T47D (cell line): ENCODE measurements at regions not wholly inside any gene's neighbourhood (a gene's known extent, or its start where the extent isn't known, plus 50 kb on each side); places are given as distances from the start of the nearest gene placed in this dataset.
"Not testable (repeated sequence)": the region's sequence is repeated elsewhere in the genome, so short reads cannot be mapped to it uniquely, and the experiment has no call there.

Experiments used
- DNase-seq, 2 experiments: peaks; one replicate each; pipeline versions ENCODE4 v3.0.0 to v3.0.0-alpha.2; 2011 to 2012; ENCODE audit warnings: low read depth in 1 of 2, low spot score in 1 of 2
- JUND ChIP-seq: IDR thresholded peaks from 2 replicates; pipeline ENCODE4 v1.6.1; 2012; ENCODE audit warnings: low read depth
- in situ Hi-C: cut with HindIII; loops from 2 replicates; pipeline ENCODE4 v1.10.0; 2016; ENCODE audit warnings: low sequenced_read_pairs, low pct_unique_long_range_greater_than_20kb

DNA sequence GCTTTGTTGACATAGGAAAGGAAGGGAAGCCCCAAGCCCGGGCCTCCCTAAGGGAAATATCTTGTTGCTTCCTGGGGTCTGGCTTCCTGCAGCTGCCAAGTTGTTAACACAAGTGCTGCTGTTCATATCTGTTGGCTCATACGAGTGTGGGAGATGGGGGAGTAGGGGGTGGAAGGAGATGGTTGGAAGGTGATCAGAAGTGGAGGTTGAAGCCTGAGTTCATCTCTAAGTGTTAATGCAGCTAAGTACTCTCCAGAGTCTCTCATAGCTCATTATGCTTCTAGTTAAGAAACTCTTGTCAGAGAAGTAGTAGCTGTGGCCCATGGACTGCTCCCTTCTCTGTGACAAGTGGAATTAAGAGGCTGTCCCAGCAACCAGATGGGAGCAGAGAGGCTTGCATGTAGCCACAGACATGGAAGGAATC is 319.2 kb upstream of the SPAG17 start:
- in situ Hi-C loops, result no loop called here
- no peak for DNase-seq
- no peak for TF ChIP-seq JUND

- TF ChIP-seq JUND, result no peak
- no peak for DNase-seq
- in situ Hi-C loops, result no loop called here
Measured at GRCh38 chr1:118503752-118504151, 318.7 kb upstream of the SPAG17 start.

DNA sequence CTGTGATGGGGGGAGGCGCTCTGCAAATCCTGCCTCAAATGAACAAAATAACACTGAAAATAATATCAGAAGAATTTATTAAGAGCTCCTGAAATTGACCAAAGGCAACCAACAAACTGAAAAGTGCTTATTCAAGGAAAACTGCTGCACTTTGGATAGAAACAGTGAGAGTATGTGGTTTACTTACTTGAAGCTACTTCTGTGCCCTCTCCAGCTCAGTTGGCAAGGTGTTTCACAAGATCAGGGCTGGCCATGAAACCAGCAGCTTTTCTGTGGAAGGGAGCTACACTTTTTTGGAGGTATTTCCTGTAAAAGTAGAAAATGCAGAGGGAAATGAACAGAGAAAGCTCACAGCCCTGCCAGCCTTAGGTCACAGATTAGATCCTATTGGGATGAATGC is 310.0 kb upstream of the SPAG17 start:
- TF ChIP-seq JUND, result no peak
- in situ Hi-C loops, result no loop called here
- no peak for DNase-seq

DNA sequence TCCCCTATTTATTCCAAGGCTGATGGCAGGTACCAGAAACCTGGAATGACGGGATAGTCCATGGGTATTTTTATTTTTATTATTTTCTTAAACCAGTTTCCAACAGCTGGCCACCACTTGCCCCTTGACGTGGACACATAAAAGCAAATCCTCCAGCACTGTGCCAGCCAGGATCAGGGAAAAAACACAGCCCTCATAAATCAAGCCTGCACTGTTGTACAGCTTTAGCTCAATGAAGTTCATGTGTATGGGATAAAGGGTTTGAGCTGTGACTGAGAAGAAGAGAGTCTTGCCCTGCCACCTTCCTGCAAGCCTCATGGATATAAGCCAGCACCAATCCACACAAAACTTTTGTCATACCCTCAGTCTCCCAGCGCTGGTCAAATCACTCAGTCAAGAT is 303.8 kb upstream of the SPAG17 start:
- no peak for DNase-seq
- in situ Hi-C loops, result no loop called here
- TF ChIP-seq JUND, result no peak

DNA sequence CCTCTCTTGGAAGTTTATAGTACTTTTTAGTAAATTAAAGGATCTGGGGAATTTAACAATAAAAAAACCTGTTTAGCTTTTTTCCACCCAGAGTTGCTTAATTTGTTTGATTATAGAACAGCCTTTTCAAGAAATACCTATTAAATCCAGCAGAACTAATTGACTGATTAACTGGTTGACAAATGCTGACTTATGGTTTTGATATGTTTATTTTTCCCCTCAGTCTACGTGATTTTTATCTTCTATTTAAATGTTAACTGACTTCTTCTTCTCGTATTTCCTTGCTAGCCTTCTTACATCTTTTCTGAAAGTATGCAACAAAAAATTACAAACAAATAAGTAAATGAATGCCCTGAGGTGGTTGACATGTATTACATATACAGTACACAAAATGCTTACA is 302.9 kb upstream of the SPAG17 start:
- in situ Hi-C loops, result no loop called here
- TF ChIP-seq JUND, result no peak
- DNase-seq, result no peak

DNA sequence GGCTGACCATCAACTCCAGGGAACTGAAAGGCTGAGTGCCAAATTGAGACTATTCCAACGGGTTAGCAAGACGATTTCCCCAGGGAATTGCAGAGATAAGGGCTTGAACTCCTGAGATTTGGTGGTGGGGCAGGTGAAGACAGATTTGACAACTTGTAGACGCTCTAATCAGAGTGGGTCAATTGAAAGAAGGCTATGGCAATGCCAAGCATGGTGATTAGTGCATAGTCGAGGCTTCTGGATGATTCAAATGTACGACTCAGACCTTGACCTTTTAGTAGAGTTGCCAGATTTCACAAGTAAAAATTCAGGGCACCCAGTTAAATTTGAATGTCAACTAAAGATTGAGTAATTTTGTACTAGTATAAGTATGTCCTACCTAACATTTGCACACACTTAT is 302.1 kb upstream of the SPAG17 start:
- TF ChIP-seq JUND, result no peak
- in situ Hi-C loops, result no loop called here
- no peak for DNase-seq

GRCh38 chr1:118486199-118486598 is 301.2 kb upstream of the SPAG17 start:
- no peak for TF ChIP-seq JUND
- in situ Hi-C loops, result no loop called here
- DNase-seq, result no peak

- in situ Hi-C loops, result no loop called here
- no peak for DNase-seq
- no peak for TF ChIP-seq JUND
Measured at GRCh38 chr1:118485757-118486156, 300.7 kb upstream of the SPAG17 start.

GRCh38 chr1:118484893-118485292 is 299.9 kb upstream of the SPAG17 start:
- DNase-seq, result no peak
- in situ Hi-C loops, result no loop called here
- no peak for TF ChIP-seq JUND

GRCh38 chr1:118483245-118484006 is 298.4 kb upstream of the SPAG17 start:
- in situ Hi-C loops, result no loop called here
- no peak for TF ChIP-seq JUND
- DNase-seq, result no peak

DNA sequence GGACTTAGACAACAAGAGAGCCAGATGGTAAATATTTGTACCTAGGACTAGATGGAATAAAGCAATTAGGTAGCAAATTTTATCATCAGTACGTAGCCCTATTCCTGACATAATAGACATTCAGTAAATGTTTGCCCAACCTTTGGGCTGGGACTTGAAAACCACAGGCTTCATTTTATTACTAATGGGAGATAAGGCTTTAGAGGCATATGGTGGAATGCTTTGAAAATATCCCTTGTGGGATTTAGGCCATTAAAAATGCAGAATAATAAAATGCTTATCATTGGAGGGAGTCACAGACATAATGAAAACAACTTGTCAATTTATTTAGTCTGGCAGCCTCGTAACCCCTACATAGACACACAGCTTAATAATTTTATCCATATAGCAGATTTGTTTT is 296.1 kb upstream of the SPAG17 start:
- no peak for DNase-seq
- no peak for TF ChIP-seq JUND
- in situ Hi-C loops, result no loop called here

GRCh38 chr1:118479351-118479750 is 294.3 kb upstream of the SPAG17 start:
- peak in 1 of 2 experiments; percentile 15 for DNase-seq
- TF ChIP-seq JUND, result no peak
- in situ Hi-C loops, result no loop called here

- in situ Hi-C loops, result no loop called here
- TF ChIP-seq JUND, result no peak
Measured at GRCh38 chr1:118473825-118474224, 288.8 kb upstream of the SPAG17 start.

GRCh38 chr1:118464460-118464859 is 279.4 kb upstream of the SPAG17 start:
- DNase-seq, in situ Hi-C loops: not testable (repeated sequence)

More at GRCh38 chr1:118473825-118474224, 288.8 kb upstream of the SPAG17 start:
- DNase-seq, result no peak

- DNase-seq, result no peak
- in situ Hi-C loops, result no loop called here
- no peak for TF ChIP-seq JUND
Measured at GRCh38 chr1:118461154-118461553, 276.1 kb upstream of the SPAG17 start.
